ENCODE measurements at regions not wholly inside any gene's neighbourhood (a gene's known extent, or its start where the extent isn't known, plus 50 kb on each side); places are given as distances from the start of the nearest gene placed in this dataset.
"Not testable (repeated sequence)": the region's sequence is repeated elsewhere in the genome, so short reads cannot be mapped to it uniquely, and the experiment has no call there.

- 26 to 28% methylated on average over 5 of the region's 5 CpGs for WGBS, 2 donors
- intact Hi-C loops (cut with DNase I; ENCODE audit: low total_unique reads) = no loop called here
- H3K4me3 ChIP-seq (ENCODE audit: low read depth, poor library complexity, severe bottlenecking) = no peak overlapping the region
- no peak for TF ChIP-seq POLR2A (IDR thresholded peaks at IDR 0.05)
- TF ChIP-seq, protein P1, sequence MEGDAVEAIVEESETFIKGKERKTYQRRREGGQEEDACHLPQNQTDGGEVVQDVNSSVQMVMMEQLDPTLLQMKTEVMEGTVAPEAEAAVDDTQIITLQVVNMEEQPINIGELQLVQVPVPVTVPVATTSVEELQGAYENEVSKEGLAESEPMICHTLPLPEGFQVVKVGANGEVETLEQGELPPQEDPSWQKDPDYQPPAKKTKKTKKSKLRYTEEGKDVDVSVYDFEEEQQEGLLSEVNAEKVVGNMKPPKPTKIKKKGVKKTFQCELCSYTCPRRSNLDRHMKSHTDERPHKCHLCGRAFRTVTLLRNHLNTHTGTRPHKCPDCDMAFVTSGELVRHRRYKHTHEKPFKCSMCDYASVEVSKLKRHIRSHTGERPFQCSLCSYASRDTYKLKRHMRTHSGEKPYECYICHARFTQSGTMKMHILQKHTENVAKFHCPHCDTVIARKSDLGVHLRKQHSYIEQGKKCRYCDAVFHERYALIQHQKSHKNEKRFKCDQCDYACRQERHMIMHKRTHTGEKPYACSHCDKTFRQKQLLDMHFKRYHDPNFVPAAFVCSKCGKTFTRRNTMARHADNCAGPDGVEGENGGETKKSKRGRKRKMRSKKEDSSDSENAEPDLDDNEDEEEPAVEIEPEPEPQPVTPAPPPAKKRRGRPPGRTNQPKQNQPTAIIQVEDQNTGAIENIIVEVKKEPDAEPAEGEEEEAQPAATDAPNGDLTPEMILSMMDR (IDR thresholded peaks at IDR 0.05) = no peak
- DNase-seq (ENCODE audit: low spot score in 2 of 2) = no peak
These were observed 433.3 kb downstream of the XYLT1 start for GRCh38 chr16:17037499-17037898.

DNA sequence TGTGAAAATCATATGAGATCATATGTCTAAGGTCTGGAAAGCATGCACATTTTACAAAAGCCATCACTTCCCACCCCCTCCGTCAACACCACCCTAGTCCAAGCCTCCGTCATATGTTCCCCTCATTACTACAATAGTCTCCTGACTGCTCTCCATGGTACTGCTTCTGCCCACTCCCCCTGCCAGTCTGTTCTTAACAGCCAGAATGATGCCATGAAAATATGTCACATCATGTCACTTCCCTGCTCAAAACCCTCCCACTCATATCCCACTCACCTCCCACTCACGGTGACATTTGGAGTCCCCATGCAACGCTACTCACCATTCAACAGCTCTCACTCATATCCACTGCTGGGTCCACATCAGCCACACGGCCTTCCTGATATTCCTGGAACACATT, 432.3 kb downstream of the XYLT1 start:
- no peak overlapping the region for H3K4me3 ChIP-seq (ENCODE audit: low read depth, poor library complexity, severe bottlenecking)
- intact Hi-C loops (cut with DNase I; ENCODE audit: low total_unique reads) = no loop called here
- no peak for DNase-seq (ENCODE audit: low spot score in 2 of 2)
- TF ChIP-seq POLR2A (IDR thresholded peaks at IDR 0.05) = no peak
- TF ChIP-seq, protein P1 (IDR thresholded peaks at IDR 0.05) = no peak
- 59 to 60% methylated on average over 5 of the region's 5 CpGs for WGBS, 2 donors

DNA sequence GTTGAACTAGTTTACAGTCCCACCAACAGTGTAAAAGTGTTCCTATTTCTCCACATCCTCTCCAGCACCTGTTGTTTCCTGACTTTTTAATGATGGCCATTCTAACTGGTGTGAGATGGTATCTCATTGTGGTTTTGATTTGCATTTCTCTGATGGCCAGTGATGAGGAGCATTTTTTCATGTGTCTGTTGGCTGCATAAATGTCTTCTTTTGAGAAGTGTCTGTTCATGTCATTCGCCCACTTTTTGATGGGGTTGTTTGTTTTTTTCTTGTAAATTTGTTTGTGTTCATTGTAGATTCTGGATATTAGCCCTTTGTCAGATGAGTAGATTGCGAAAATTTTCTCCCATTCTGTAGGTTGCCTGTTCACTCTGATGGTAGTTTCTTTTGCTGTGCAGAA, 421.7 kb downstream of the XYLT1 start:
- H3K4me3 ChIP-seq (ENCODE audit: low read depth, poor library complexity, severe bottlenecking); DNase-seq (ENCODE audit: low spot score in 2 of 2); intact Hi-C loops (cut with DNase I; ENCODE audit: low total_unique reads): not testable (repeated sequence)
- 87 to 96% methylated on average over 2 of the region's 2 CpGs for WGBS, 2 donors

- TF ChIP-seq, protein P1 (IDR thresholded peaks at IDR 0.05) = no peak
- TF ChIP-seq POLR2A (IDR thresholded peaks at IDR 0.05) = no peak
- WGBS, 2 donors = 62 to 79% methylated on average over 1 of the region's 1 CpG
- intact Hi-C loops (cut with DNase I; ENCODE audit: low total_unique reads) = no loop called here
- H3K4me3 ChIP-seq (ENCODE audit: low read depth, poor library complexity, severe bottlenecking) = no peak overlapping the region
- no peak for DNase-seq (ENCODE audit: low spot score in 2 of 2)
These were observed 420.3 kb downstream of the XYLT1 start for GRCh38 chr16:17050468-17050867.
